ENCODE measurements at regions not wholly inside any gene's neighbourhood (a gene's known extent, or its start where the extent isn't known, plus 50 kb on each side); places are given as distances from the start of the nearest gene placed in this dataset.

DNA sequence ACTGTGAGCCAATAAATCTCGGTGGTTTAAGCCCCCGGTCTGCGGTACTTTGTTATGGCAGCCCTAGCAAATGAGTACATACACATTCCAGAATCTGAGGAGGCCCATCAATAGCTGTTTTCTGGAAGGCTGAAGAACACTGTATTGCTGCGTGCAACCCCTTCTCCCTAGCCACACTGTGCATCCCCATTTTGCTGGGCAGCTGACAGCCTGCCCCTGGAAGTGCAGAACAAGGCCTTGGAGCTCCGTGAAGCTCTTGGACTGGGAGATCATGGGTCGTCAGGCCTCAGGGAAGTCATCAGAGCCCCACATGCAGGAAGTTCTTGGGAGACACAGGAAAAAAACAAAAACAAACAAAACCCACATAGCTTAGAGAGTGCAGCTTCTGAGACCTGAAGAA lies 90.6 kb upstream of the ST6GAL2 start:
- TF ChIP-seq, protein P1, sequence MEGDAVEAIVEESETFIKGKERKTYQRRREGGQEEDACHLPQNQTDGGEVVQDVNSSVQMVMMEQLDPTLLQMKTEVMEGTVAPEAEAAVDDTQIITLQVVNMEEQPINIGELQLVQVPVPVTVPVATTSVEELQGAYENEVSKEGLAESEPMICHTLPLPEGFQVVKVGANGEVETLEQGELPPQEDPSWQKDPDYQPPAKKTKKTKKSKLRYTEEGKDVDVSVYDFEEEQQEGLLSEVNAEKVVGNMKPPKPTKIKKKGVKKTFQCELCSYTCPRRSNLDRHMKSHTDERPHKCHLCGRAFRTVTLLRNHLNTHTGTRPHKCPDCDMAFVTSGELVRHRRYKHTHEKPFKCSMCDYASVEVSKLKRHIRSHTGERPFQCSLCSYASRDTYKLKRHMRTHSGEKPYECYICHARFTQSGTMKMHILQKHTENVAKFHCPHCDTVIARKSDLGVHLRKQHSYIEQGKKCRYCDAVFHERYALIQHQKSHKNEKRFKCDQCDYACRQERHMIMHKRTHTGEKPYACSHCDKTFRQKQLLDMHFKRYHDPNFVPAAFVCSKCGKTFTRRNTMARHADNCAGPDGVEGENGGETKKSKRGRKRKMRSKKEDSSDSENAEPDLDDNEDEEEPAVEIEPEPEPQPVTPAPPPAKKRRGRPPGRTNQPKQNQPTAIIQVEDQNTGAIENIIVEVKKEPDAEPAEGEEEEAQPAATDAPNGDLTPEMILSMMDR (IDR thresholded peaks at IDR 0.05; ENCODE audit: poor library complexity, severe bottlenecking) = no peak
- no peak for TF ChIP-seq EZH2 (IDR thresholded peaks at IDR 0.05; ENCODE audit: borderline replicate concordance, insufficient read depth, low read length, poor library complexity, severe bottlenecking)
- no peak for TF ChIP-seq EP300 (conservative IDR thresholded peaks at IDR 0.05; ENCODE audit: poor library complexity, severe bottlenecking)
- no peak for TF ChIP-seq REST (IDR thresholded peaks at IDR 0.05; ENCODE audit: borderline replicate concordance)
- TF ChIP-seq POLR2AphosphoS5 (IDR thresholded peaks at IDR 0.05) = no peak
